ENCODE measurements at regions not wholly inside any gene's neighbourhood (a gene's known extent, or its start where the extent isn't known, plus 50 kb on each side); places are given as distances from the start of the nearest gene placed in this dataset.

- Histone ChIP-seq H3K9me3 (ENCODE audit: control insufficient read depth in 4 of 4, low read length in 3 of 4) (no peaks in the 10 kb centered on the region), H3K4me3 (ENCODE audit: low read depth in 1 of 3, low read length in 3 of 3) (no peak overlapping the region), H3K4me1 (ENCODE audit: control insufficient read depth in 4 of 4, insufficient read depth in 4 of 4, low read length in 3 of 4) (no peaks in the 10 kb centered on the region), H3K27ac (ENCODE audit: low read depth in 1 of 2, low read length in 2 of 2) (no peak overlapping the region), H3K27me3 (ENCODE audit: control insufficient read depth in 4 of 4, insufficient read depth in 4 of 4, low read length in 3 of 4) (peaks cover 0 to 13% (median 1%) of the 10 kb centered on the region in 4 donors), H3K9ac (ENCODE audit: low read depth in 1 of 2, low read length in 2 of 2) (no peak overlapping the region), H3K36me3 (ENCODE audit: control insufficient read depth in 4 of 4, insufficient read depth in 3 of 4, low read depth in 1 of 4, low read length in 3 of 4) (no peaks in the 10 kb centered on the region)
- TF ChIP-seq SP1 (IDR thresholded peaks at IDR 0.05), result no peak
- no peak for TF ChIP-seq HNF4G (IDR thresholded peaks at IDR 0.05)
- TF ChIP-seq HNF4A (conservative IDR thresholded peaks at IDR 0.05), result no peak
- TF ChIP-seq GABPA (IDR thresholded peaks at IDR 0.05 in 1 of 2, conservative IDR thresholded peaks at IDR 0.05 in 1 of 2), result no peak
- no peak for TF ChIP-seq MAX (IDR thresholded peaks at IDR 0.05)
- no peak for TF ChIP-seq NR2F2 (IDR thresholded peaks at IDR 0.05)
- no peak for TF ChIP-seq RXRA (IDR thresholded peaks at IDR 0.05)
- TF ChIP-seq FOXA2 (IDR thresholded peaks at IDR 0.05), result no peak
- no peak for TF ChIP-seq EGR1 (IDR thresholded peaks at IDR 0.05; ENCODE audit: low read depth in 2 of 2)
- TF ChIP-seq TAF1 (conservative IDR thresholded peaks at IDR 0.05), result no peak
- no peak for TF ChIP-seq ZBTB33 (IDR thresholded peaks at IDR 0.05)
- TF ChIP-seq JUND (IDR thresholded peaks at IDR 0.05), result no peak
- TF ChIP-seq CTCF (IDR thresholded peaks at IDR 0.05; ENCODE audit: low read depth, low read length, missing input control), result no peak
- no peak for TF ChIP-seq ATF3 (IDR thresholded peaks at IDR 0.05)
- no peak for TF ChIP-seq REST (IDR thresholded peaks at IDR 0.05)
- TF ChIP-seq YY1 (IDR thresholded peaks at IDR 0.05), result no peak
- no peak for TF ChIP-seq FOXA1 (IDR thresholded peaks at IDR 0.05)
- no peak for TF ChIP-seq RAD21 (IDR thresholded peaks at IDR 0.05)
- WGBS, result 43% methylated on average over 1 of the region's 1 CpG
- DNase-seq (ENCODE audit: low spot score), result no peak
These were observed 91.7 kb upstream of the PELI2 start for GRCh38 chr14:56026506-56026905.

Measured in liver (tissue), 8 donors.